GM21367 (cell line): ENCODE measurements at regions not wholly inside any gene's neighbourhood (a gene's known extent, or its start where the extent isn't known, plus 50 kb on each side); places are given as distances from the start of the nearest gene placed in this dataset.
"Not testable (repeated sequence)": the region's sequence is repeated elsewhere in the genome, so short reads cannot be mapped to it uniquely, and the experiment has no call there.

ENCODE experiments used
- ATAC-seq: cut with Tn5 transposase; IDR thresholded peaks from one replicate; pipeline ENCODE4 v1.9.1; 2021; ENCODE audit not compliant: unreplicated experiment

- no peak for ATAC-seq
These were observed 190.3 kb upstream of the KCNMB2 start for GRCh38 chr3:178345944-178346343.

DNA sequence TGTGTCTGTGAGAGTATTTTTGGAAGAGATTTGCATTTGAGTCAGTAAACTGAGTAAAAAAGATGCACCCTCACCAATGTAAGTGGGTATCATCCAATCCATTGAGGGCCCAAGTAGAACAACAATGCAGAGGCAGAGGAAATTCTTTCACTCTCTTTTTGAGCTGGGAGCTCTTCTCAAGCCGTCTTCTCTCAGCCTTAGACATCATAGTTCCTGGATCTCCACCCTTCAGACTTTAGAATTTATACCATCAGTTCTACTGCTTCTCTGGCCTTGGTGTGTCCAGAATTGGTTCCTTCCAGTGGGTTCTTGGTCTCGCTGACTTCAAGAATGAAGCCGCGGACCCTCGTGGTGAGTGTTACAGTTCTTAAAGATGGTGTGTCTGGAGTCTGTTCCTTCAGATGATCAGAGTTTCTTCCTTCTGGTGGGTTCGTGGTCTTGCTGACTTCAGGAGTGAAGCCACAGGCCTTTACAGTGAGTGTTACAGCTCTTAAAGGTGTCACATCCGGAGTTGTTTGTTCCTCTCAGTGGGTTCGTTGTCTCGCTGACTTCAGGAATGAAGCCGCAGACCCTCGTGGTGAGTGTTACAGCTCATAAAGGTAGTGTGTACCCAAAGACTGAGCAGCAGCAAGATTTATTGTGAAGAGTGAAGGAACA is 187.5 kb upstream of the KCNMB2 start:
- ATAC-seq: not testable (repeated sequence)

DNA sequence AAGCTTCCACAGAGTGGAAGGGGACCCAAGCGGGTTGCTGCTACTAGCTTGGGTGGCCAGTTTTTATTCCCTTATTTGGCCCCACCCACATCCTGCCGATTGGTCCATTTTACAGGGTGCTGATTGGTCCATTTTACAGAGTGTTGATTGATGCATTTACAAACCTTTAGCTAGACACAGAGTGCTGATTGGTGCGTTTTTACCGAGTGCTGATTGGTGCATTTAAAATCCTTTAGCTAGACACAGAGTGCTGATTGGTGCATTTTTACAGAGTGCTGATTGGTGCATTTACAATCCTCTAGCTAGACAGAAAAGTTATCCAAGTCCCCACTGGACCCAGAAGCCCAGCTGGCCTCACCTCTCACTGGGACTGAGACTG is 187.0 kb upstream of the KCNMB2 start:
- ATAC-seq: not testable (repeated sequence)

GRCh38 chr3:178350763-178351162 is 185.5 kb upstream of the KCNMB2 start:
- no peak for ATAC-seq

- no peak for ATAC-seq
These were observed 183.8 kb upstream of the KCNMB2 start for GRCh38 chr3:178352326-178353005.

DNA sequence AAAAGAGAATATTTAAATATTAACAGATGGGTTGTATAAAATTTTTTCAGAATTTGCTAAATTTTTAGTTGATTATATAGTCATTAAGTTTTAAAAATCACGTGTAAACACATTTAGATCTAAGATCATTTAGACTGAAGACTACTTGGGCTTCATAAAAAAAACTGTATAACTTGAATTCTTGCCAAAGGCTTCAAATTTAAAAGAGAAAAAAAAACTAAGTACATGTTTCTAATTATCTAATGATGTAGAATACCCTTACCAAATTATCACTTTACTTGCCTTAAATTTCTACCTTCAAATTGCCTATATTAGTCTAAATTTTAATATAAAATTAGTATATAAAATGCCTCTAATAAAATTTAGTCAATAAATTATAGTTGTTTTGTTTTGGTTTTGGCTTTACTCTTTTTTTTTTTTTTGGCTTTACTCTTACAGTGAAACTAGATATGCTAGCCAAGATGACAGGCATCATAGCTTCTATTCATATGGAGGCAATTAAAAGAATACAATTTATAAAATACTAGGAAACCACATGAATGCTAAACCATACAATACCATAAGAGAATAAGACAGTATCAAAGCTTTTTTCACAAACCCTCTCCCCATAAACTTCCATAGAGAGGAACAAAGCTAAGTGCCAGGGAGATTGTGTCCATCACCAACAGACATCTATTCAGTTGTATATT is 183.1 kb upstream of the KCNMB2 start:
- ATAC-seq: no peak

- ATAC-seq: no peak
These were observed 176.5 kb upstream of the KCNMB2 start for GRCh38 chr3:178359728-178360127.

GRCh38 chr3:178363048-178363447 is 173.2 kb upstream of the KCNMB2 start:
- not testable (repeated sequence) for ATAC-seq

DNA sequence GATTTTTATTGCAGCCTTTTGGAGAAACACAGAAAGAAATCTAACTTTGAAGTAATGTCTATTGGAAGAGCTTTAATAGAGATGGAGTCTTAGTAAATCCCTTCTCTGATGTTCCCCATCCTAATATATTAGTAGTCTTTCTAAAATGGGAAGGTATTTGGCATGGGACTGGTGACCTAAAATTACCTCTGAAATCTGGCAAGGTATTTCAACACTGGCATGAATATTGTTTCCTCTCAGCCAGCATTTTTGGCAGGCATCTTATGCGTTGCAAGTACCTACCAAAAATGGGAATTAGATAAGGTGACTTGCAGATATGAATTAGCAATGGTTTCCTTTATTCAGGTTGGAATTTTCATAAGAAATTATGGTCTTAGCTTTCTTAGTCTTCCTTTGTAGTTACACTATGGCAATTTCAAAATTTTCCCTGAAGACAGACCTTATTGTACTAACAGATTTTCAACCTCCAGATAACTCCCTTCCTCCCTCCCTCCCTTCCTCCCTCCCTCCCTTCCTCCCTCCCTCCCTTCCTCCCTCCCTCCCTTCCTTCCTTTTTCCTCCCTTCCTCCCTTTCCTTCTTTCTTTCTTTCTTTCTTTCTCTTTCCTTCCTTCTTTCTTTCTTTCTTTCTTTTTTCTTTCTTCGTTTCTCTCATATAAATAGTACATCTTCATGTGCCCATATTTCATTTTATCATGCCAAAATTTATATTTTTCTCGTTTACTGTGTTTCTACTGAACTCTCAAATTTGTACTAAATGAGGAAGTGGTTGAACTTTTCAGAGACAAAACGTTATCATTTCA is 168.2 kb upstream of the KCNMB2 start:
- ATAC-seq: no peak

- ATAC-seq: no peak
These were observed 167.2 kb upstream of the KCNMB2 start for GRCh38 chr3:178369006-178369405.

DNA sequence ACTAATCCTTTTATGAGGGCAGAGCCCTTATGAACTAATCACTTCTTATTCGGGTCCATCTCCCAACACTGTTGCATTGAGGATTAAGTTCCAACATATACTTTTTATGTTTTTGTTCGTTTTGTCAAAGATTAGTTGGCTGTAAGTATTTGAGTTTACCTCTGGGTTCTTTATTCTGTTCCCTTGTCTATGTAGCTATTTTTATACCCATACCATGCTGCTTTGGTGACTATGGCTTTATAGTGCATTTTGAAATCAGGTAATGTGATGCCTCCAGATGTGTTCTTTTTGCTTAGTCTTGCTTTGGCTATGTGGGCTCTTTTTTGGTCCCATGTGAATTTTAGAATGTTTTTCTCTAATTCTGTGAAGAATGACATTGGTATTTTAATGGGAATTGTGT is 166.4 kb upstream of the KCNMB2 start:
- no peak for ATAC-seq

GRCh38 chr3:178370387-178370786 is 165.8 kb upstream of the KCNMB2 start:
- ATAC-seq: no peak

DNA sequence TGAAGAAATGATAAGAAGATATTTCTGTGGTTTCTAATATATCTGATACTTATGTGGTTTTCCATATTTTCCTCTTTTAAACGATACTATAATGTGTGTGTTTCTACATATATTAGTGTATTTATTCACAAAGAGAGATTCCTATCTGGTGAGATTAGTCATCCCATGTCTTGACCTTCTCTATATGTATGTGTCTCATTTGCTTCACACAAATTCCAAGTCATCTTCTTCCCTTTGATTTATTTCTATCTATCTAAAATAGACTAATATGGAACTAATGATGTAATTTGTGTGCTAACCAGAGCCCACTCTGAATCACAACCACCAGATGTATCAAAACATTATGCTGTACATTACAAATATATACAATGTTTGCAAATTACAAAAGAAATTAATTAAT is 154.7 kb upstream of the KCNMB2 start:
- no peak for ATAC-seq

DNA sequence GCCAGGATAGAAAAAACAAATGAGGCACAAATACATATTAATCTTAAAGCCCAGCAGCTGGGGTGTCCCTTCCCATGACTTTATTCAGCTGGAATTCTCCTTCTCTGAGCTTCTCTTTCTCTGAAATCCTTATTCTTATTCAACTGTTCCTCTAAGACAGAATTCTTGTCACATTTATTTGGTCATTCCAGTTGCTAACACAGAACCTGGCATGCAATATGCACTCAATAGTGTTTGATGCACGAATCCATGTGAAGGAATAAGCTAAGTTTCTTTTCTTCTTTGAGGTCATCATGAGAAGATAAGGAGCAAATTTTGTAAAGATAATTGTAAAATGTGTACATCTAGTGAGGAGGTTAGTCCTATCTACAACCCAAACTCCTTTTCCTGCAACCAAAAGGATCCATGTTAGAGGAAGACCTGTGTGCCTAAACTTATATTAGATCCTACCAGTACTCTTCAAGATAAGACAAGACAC is 154.2 kb upstream of the KCNMB2 start:
- ATAC-seq: no peak

- ATAC-seq: no peak
These were observed 153.7 kb upstream of the KCNMB2 start for GRCh38 chr3:178382449-178383061.

GRCh38 chr3:178384321-178385230 is 151.7 kb upstream of the KCNMB2 start:
- no peak for ATAC-seq

DNA sequence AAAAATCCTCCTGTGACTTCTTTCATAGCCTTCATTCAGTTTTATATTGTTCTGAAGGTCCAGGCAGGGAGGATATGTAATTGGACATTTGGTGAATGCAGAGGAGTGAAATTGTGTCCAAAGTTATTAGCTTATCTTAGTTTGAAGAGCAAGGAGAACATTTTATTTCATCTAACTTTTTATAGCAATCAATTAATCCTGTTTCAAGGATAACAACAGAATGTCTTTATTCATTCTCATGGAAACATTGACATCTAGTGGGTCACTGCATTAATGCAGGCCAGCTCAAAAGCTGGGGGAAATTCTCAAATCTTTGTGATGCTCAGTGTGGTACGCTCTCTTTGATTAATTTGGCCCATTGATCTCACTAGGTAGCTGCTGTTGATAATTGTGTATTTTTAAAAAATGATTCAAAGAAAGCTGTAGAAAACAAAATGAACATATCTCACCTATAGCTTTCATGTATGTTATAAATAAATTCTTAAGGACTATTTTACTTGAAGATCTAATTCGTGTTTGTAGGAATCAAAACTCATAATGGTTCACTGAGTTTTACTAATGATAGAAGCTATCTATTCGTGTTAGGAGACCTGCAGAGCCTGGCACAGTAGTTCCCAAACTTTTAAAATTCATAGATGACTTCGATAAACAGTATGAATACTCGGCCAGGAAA is 150.8 kb upstream of the KCNMB2 start:
- no peak for ATAC-seq

DNA sequence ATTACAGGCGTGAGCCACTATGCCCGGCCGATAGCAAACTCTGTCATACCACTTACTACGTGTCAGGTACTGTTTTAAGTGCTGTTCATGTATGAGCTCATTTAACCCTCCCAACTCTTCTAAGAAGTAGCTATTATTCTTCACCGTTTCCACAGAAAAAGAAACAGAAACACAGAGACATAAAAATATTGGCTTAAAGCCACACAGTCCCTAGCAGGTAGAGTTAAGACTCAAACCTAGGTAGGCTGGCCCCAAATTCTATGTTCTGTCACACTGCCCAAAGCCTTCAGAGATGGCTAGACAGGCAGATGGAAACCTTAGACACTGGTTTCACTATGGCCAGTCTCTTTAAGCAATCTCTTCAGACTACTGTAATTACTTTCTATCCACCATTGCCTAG is 149.8 kb upstream of the KCNMB2 start:
- ATAC-seq: no peak

- no peak for ATAC-seq
These were observed 149.4 kb upstream of the KCNMB2 start for GRCh38 chr3:178386880-178387279.
